Fibroblast of lung (primary cell): ENCODE measurements at regions not wholly inside any gene's neighbourhood (a gene's known extent, or its start where the extent isn't known, plus 50 kb on each side); places are given as distances from the start of the nearest gene placed in this dataset.

Experiments used
- DNase-seq, 2 donors: peaks; one replicate each; pipeline versions ENCODE4 v3.0.0 to v3.0.0-alpha.2; 2010; ENCODE audit warnings: low read depth in 2 of 2
- H2AFZ ChIP-seq: 2 replicates; pipeline ENCODE4 v1.5.1; 2012; ENCODE audit warnings: low read length, control low read depth, inconsistent platforms
- H3K27ac ChIP-seq: 2 replicates; pipeline ENCODE4 v1.5.1; 2011; ENCODE audit warnings: low read length, control low read depth; ENCODE audit not compliant: insufficient read depth
- H3K27me3 ChIP-seq: 2 replicates; pipeline ENCODE4 v1.5.1; 2011; ENCODE audit warnings: mild to moderate bottlenecking, low read length; ENCODE audit not compliant: control insufficient read depth, insufficient read depth
- H3K36me3 ChIP-seq: 2 replicates; pipeline ENCODE4 v1.5.1; 2011; ENCODE audit warnings: low read length; ENCODE audit not compliant: control insufficient read depth, insufficient read depth
- H3K4me1 ChIP-seq: 2 replicates; pipeline ENCODE4 v1.5.1; 2011; ENCODE audit warnings: low read length; ENCODE audit not compliant: control insufficient read depth, insufficient read depth; ENCODE audit errors: extremely low read depth
- H3K4me2 ChIP-seq: 2 replicates; pipeline ENCODE4 v1.5.1; 2011; ENCODE audit warnings: low read length, control low read depth; ENCODE audit not compliant: insufficient read depth; ENCODE audit errors: extremely low read depth
- H3K4me3 ChIP-seq, 4 experiments: fragments of 200-600 bp in 1 of 4; sonication (generic) in 1 of 4; replicated peaks in 1 of 4; 2 replicates each; pipeline ENCODE4 v1.5.1; 2011 to 2016; ENCODE audit warnings: low read length in 4 of 4, low read depth in 3 of 4, mild to moderate bottlenecking in 3 of 4, control low read depth in 2 of 4, inconsistent platforms in 1 of 4, mixed read lengths in 1 of 4; ENCODE audit not compliant: insufficient read depth in 1 of 4; ENCODE audit errors: control extremely low read depth in 1 of 4
- H3K79me2 ChIP-seq: 2 replicates; pipeline ENCODE4 v1.5.1; 2012; ENCODE audit warnings: mild to moderate bottlenecking, low read length, inconsistent platforms; ENCODE audit not compliant: control insufficient read depth, insufficient read depth
- H3K9ac ChIP-seq: 2 replicates; pipeline ENCODE4 v1.5.1; 2011; ENCODE audit warnings: mild to moderate bottlenecking, low read length, control low read depth; ENCODE audit not compliant: insufficient read depth
- H3K9me3 ChIP-seq: 2 replicates; pipeline ENCODE4 v1.5.1; 2012; ENCODE audit warnings: low read depth, low read length; ENCODE audit not compliant: control insufficient read depth, insufficient read depth
- H4K20me1 ChIP-seq: 2 replicates; pipeline ENCODE4 v1.5.1; 2011; ENCODE audit warnings: low read length; ENCODE audit not compliant: control insufficient read depth, insufficient read depth; ENCODE audit errors: extremely low read depth
- EZH2 ChIP-seq: IDR thresholded peaks from 2 replicates; pipeline ENCODE4 v1.5.1; 2012; ENCODE audit warnings: low read length, control low read depth, mild to moderate bottlenecking; ENCODE audit errors: missing control alignments
- TF ChIP-seq, protein P1 (sequence below), 2 donors: IDR thresholded peaks in 1 of 2; conservative IDR thresholded peaks in 1 of 2; 1 replicate in 1 of 2; 2 replicates in 1 of 2; pipeline ENCODE4 v1.5.1; 2011 to 2012; ENCODE audit warnings: low read length in 2 of 2, control low read depth in 1 of 2, inconsistent platforms in 1 of 2, low read depth in 1 of 2, mild to moderate bottlenecking in 1 of 2

DNA sequence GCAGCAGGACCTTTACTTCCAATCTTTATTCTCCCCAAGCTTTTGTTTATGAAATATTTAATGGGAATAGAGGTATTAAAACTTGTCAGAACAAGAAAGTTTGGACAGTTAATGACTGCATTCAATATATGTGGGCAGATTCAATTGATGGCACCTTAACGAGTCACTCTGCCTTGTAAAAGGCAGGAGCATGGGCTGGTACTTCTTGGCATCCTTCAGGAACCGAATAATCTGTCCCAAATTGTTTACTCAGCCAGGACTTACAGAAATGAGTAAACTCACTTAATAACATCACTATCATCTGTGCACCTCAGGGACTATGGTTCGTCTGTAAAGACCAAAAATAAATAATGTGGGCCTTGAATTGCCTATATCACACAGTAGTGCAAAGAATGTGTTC lies 1280.3 kb upstream of the TMEFF2 start:
- TF ChIP-seq EZH2: no peak
- TF ChIP-seq, protein P1, sequence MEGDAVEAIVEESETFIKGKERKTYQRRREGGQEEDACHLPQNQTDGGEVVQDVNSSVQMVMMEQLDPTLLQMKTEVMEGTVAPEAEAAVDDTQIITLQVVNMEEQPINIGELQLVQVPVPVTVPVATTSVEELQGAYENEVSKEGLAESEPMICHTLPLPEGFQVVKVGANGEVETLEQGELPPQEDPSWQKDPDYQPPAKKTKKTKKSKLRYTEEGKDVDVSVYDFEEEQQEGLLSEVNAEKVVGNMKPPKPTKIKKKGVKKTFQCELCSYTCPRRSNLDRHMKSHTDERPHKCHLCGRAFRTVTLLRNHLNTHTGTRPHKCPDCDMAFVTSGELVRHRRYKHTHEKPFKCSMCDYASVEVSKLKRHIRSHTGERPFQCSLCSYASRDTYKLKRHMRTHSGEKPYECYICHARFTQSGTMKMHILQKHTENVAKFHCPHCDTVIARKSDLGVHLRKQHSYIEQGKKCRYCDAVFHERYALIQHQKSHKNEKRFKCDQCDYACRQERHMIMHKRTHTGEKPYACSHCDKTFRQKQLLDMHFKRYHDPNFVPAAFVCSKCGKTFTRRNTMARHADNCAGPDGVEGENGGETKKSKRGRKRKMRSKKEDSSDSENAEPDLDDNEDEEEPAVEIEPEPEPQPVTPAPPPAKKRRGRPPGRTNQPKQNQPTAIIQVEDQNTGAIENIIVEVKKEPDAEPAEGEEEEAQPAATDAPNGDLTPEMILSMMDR (conservative IDR thresholded peaks at IDR 0.05 in 1 of 2, IDR thresholded peaks at IDR 0.05 in 1 of 2; ENCODE audit: low read depth in 1 of 2, low read length in 2 of 2): no peak

DNA sequence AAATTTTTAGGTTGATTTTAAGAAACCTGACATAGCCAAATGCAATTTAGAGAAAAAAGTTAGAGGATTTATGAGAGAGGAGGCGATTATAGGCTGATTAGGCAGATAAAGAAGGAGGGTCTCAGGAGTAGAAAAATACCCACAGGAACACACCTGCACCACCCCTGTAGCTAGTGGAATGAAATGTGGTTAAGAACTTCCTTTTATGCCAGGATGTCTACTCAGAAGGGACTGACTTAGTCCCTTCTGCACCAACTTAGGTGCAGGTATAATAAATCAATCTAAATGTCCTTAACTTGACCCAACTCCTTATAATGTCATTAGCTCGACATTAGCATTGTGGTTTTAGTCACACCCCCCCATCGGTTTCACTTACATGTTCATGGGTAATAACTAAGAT lies 1274.5 kb upstream of the TMEFF2 start:
- no peak for DNase-seq
- H3K4me2 ChIP-seq: no peak overlapping the region
- H4K20me1 ChIP-seq: no peaks in the 10 kb centered on the region
- H3K9me3 ChIP-seq: no peaks in the 10 kb centered on the region
- no peak overlapping the region for H3K4me3 ChIP-seq
- H3K27me3 ChIP-seq: no peaks in the 10 kb centered on the region
- H3K36me3 ChIP-seq: no peaks in the 10 kb centered on the region
- no peak overlapping the region for H3K9ac ChIP-seq
- TF ChIP-seq, protein P1 (conservative IDR thresholded peaks at IDR 0.05 in 1 of 2, IDR thresholded peaks at IDR 0.05 in 1 of 2; ENCODE audit: low read depth in 1 of 2, low read length in 2 of 2): no peak
- TF ChIP-seq EZH2: no peak
- no peaks in the 10 kb centered on the region for H3K79me2 ChIP-seq
- H2AFZ ChIP-seq: no peak overlapping the region
- no peak overlapping the region for H3K27ac ChIP-seq
- no peaks in the 10 kb centered on the region for H3K4me1 ChIP-seq

More for the DNA sequence above, 1280.3 kb upstream of the TMEFF2 start:
- Histone ChIP-seq H3K4me3 (no peak overlapping the region), H3K27ac (no peak overlapping the region), H3K9me3 (no peaks in the 10 kb centered on the region), H3K27me3 (no peaks in the 10 kb centered on the region), H3K9ac (no peak overlapping the region), H3K79me2 (no peaks in the 10 kb centered on the region), H3K4me2 (no peak overlapping the region), H3K4me1 (no peaks in the 10 kb centered on the region), H3K36me3 (no peaks in the 10 kb centered on the region), H2AFZ (no peak overlapping the region), H4K20me1 (no peaks in the 10 kb centered on the region)
- no peak for DNase-seq

DNA sequence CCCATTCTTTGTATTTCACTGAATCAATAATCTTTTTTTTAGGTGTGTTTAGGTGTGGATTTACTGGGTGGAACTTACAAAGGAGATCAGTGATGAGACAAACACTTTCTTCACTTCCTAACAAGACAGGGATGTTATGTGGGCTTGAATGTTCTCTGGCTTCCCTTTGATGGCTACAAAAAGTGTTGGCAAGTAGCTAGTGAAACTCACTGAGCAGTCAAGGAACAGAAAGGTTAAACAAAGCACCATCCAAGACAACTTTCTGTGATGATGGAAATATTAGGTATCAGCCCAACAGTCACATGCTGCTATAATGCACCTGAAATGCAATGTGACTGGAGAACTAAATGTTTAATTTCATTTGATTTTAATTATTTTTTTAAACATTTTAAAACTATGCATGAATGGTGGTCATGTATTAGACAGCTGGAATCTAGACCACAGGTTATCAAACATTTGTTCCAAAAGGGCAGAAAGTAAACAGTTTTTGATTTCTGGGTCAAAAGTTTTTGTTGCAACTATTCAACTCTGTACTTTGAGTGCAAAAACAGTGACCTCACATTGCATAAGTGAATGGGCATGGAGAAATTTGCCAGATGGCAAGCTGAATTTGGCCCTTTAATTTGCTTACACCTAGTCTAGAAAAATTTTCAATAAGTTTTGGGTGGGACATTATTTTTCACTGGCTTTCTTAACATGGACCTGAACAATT lies 1272.7 kb upstream of the TMEFF2 start:
- no peaks in the 10 kb centered on the region for H3K9me3 ChIP-seq
- H3K9ac ChIP-seq: no peak overlapping the region
- no peak overlapping the region for H3K4me3 ChIP-seq
- H3K27me3 ChIP-seq: no peaks in the 10 kb centered on the region
- H2AFZ ChIP-seq: no peak overlapping the region
- no peak for TF ChIP-seq EZH2
- TF ChIP-seq, protein P1 (conservative IDR thresholded peaks at IDR 0.05 in 1 of 2, IDR thresholded peaks at IDR 0.05 in 1 of 2; ENCODE audit: low read depth in 1 of 2, low read length in 2 of 2): no peak
- no peaks in the 10 kb centered on the region for H3K36me3 ChIP-seq
- no peak overlapping the region for H3K4me2 ChIP-seq
- H3K79me2 ChIP-seq: no peaks in the 10 kb centered on the region
- no peaks in the 10 kb centered on the region for H3K4me1 ChIP-seq
- H4K20me1 ChIP-seq: no peaks in the 10 kb centered on the region
- H3K27ac ChIP-seq: no peak overlapping the region
- no peak for DNase-seq
